Stimulated activated CD4-positive, alpha-beta T cell treated with anti-CD3 and anti-CD28 coated beads, Interleukin-4, amount 100 ng/mL, for 1 hour (primary cell): ENCODE measurements at regions not wholly inside any gene's neighbourhood (a gene's known extent, or its start where the extent isn't known, plus 50 kb on each side); places are given as distances from the start of the nearest gene placed in this dataset.
"Not testable (repeated sequence)": the region's sequence is repeated elsewhere in the genome, so short reads cannot be mapped to it uniquely, and the experiment has no call there.

ENCODE experiments used
- DNase-seq: peaks from one replicate; pipeline ENCODE4 v3.0.0-alpha.2; 2020

DNA sequence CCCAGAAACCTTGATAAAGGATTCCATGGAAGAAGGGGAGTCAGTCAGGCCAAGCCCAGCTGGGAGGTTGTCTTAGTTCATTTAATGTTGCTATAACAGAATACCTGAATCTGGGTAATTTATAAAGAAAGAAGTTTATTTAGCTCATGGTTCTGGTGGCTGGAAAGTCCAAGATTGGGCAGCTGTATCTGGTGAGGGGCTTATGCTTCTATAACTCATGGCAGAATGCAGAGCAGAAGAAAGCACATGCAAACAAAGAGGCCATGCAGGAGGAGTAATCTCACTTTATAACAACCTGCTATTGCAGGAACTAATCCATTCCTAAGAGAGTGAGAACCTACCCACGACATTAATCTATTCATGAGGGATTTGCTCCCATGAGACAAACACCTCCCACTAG lies 54.2 kb upstream of the ANKRD1 start:
- no peak for DNase-seq

DNA sequence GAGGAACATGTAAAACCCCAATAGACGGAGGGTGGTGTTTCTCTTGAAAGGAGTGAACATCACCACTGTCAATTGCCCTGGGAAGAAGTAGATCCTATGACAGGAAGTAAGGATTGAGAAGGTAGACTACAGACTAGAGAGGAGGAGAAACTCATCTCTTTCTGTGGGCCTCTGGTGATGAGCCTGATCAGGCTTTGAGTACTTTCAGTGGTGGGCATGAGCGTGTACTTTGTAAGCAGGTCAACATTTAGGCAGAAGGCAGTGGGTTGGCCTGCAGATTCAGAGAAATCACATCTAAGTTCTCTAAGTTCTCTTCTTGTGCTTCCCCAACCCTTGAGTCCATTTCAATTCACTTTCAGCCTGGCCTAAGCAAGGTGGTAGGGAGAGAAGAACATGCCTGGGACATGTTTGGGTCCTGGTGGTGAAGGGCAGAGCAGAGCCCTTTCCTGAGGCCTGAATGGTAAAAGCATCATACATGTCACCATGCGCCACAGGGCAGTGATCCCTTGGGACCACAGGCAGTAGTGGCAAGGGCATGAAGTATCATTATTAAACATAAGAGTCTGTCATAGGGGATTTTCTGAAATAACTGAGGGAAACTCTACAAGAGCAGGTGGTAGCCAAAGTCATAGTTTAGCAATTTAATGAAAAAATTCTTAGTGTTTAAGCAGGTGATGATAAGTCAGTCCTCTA lies 56.4 kb upstream of the ANKRD1 start:
- DNase-seq: no peak

- no peak for DNase-seq
Measured at GRCh38 chr10:90977855-90978486, 57.1 kb upstream of the ANKRD1 start.

DNA sequence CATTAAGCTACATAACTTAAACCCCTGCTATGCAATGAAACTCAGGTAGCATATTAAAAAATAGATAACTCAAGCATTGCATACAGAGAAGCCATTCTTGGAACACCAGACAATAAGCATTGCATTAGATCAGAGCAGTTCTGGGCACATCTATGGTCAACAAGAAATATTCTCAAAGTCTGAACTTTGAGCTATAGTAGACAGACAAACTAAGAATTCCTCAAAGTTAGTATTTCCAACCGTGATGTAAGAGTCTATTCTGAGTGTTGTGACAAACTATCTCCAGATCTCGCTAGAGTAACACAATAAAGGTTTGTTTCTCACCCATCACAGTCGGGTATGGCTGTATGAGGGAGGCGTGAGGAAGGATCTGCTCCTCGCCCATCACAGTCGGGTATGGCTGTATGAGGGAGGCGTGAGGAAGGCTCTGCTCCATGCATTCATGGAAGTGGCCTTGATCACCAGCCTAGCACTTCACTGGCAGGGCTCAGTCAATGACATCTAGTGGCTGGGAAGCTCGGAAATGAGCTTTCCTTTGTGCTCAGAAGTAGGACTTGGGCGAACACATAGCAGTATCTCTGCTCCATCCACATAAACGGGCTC lies 61.6 kb upstream of the ANKRD1 start:
- DNase-seq: no peak

- no peak for DNase-seq
Measured at GRCh38 chr10:90983914-90984549, 63.1 kb upstream of the ANKRD1 start.

GRCh38 chr10:90984898-90985297 lies 64.0 kb upstream of the ANKRD1 start:
- DNase-seq: no peak

- no peak for DNase-seq
Measured at GRCh38 chr10:90985321-90985933, 64.5 kb upstream of the ANKRD1 start.

DNA sequence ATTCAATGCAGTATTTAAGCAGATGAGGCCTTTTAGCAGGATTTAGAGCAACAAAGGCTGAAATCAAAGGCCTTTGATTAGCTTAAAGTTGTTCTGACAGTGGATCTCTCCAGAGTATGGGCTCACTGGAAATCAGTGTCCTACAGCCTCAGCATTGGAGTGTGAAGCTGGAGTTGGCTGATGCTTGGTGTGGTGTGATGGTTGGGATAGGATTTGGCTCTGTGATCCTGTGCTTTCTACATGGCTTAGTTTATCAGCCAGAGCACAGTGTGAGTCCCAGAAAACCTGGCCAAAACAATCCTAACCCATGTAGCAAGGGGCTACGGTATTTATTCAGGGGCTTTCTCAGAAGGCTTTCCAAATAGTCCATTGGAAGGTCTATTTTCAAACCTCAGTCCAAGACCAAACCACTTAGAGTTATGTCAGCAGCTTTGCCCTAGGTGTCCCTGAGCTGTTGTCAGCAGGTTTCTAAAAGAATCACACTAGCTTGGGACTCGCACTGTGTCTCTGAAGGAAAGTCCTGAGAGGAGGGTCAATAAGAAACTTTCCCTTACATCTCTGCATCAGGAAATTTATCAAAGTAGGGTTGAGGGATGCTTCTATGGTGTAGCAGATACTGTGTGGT lies 65.4 kb upstream of the ANKRD1 start:
- no peak for DNase-seq

DNA sequence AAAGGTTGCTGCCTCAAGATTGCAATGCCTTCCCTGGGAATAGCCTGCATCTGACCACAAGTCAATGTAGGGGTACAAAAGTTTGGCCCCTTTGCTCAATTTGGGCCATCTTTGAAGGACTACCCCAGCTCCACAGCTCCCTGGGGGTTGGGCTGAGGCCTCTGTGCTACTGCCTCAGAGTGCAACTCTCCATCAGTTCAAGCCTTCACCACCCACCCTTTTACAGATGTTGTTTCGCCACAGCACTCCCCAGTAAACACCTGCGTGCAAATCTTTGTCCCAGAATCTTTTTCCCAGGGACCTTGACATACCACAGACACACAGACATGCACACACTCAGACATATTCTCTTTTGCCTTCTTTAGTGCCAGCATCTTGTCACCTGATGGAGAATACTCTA lies 66.0 kb upstream of the ANKRD1 start:
- no peak for DNase-seq

DNA sequence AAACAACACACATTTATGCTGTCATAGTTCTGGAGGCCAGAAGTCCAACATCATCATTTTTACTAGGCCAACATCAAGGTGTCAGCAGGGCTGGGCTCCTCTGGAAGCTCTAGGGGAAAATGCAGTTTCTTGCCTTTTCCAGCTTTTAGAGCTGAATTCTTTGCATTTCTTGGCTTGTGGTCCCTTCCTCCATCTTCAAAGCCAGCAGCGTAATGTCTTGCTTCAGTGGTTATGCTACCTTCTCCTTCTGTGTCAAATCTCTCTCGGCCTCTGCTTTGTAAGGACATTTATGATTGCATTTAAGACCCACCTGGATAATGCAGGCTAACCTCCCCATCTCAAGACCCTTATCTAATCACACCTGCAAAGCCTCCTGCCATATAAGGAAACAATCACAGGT lies 66.5 kb upstream of the ANKRD1 start:
- no peak for DNase-seq

DNA sequence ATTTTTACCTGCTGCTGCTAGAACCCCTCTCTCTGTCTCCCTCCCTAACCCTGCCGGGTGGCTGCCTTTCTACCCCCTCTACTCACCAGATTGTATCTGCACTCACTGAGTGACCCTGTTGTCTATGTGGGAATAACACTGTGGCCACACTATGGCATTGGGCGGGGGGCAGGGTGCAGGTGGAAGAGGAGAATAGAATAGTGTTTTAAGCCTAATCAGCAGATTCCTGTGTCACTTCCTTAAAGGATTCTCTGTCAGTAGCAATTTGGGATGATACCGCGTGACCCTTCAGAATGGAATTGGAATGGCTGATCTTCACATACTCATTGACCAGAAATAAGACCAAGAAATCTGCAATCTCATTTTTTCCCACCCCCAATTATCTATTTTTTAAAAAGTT lies 67.1 kb upstream of the ANKRD1 start:
- DNase-seq: no peak

- DNase-seq: no peak
Measured at GRCh38 chr10:90988802-90989201, 67.9 kb upstream of the ANKRD1 start.

GRCh38 chr10:90989378-90989777 lies 68.5 kb upstream of the ANKRD1 start:
- no peak for DNase-seq

DNA sequence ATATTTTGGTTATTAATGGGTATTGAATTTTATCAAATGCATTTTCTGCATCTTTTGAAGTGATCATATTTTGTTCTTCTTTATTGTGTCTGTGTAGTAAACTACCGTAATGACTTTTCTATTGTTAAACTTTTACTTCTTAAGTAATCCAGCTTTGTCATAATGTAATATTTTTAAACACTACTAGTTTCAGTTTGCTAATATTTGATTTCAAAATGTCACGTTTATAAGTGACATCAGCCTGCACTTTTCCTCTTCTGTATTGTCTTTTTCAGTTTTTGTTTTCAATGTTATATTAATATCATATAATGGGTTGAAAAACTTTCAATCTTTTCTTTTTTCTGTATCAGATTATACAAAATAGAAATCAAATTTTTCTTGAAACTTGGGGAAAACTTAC lies 71.6 kb upstream of the ANKRD1 start:
- no peak for DNase-seq

- no peak for DNase-seq
Measured at GRCh38 chr10:90993340-90993739, 72.5 kb upstream of the ANKRD1 start.

DNA sequence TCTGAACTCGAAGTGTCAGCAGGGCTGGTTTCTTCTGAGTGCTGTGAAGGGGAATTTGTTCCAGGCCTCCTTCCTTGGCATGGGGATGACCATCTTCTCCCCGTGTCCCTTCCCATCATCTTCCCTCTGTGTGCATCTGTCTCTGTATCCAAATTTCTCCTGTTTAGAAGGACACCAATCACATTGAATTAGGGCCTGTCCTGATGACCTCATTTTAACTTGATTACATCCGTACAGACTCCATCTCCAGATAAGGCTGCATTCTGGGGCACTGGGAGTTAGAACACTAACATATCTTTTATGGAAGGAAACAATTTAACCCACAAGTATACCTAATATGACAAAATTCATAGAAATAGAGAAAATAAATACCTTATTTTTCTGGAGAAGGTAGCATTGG lies 76.8 kb upstream of the ANKRD1 start:
- DNase-seq: no peak

GRCh38 chr10:90998733-90999511 lies 78.0 kb upstream of the ANKRD1 start:
- no peak for DNase-seq

DNA sequence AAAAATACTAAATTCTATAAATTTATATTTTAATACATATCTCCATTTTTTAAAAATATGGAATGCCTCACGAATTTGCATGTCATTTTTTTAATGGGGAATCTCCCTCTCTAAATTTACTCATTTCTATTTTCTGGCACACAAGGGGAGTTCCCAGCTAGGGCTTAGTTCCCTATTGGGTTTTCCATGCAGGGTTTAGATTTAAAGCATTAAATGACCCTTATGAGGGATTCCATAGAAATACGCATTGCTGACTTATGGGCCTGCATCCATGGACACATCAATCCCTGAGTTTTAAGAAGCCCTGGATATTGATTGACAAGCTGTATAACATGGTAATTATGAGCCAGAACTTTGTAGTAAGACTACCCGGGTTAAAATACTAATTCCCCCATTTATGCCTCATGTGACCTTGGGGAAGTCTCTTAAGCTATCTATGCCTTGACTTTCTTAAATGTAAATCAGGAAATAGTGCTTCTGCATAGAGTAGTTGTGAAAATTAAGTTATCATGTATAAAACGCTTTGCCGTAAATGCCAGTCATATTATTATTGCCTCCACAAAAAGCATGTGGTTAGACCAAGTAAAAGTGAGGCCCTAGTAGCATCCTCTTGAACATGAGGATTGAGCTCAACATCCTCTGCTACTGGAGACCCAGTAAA lies 78.8 kb upstream of the ANKRD1 start:
- no peak for DNase-seq

GRCh38 chr10:91000470-91000869 lies 79.6 kb upstream of the ANKRD1 start:
- no peak for DNase-seq

GRCh38 chr10:91000985-91001384 lies 80.1 kb upstream of the ANKRD1 start:
- DNase-seq: no peak

DNA sequence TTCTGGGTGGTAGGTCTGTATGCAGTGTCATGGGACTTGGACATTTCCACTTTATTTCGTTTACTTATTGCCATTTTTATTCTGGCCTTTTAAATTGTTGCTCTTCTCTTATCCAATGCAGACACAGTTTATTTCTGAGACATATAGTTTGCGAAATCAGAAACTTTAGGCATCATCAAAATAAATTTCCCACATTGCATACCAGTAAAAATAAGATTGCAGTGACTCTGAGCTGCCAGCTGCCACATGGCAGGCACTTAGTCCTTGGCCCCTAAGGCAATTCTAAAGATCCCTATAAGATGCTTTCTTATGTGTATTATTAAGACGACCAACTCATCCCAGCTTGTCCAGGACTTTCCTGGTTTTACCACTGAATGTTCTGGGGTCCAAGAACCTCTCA lies 81.8 kb upstream of the ANKRD1 start:
- no peak for DNase-seq

GRCh38 chr10:91003379-91003778 lies 82.5 kb upstream of the ANKRD1 start:
- not testable (repeated sequence) for DNase-seq
